ENCODE measurements at regions not wholly inside any gene's neighbourhood (a gene's known extent, or its start where the extent isn't known, plus 50 kb on each side); places are given as distances from the start of the nearest gene placed in this dataset.
A peak's percentile ranks its signal among the peaks of the same experiment; 100 is the strongest.

DNA sequence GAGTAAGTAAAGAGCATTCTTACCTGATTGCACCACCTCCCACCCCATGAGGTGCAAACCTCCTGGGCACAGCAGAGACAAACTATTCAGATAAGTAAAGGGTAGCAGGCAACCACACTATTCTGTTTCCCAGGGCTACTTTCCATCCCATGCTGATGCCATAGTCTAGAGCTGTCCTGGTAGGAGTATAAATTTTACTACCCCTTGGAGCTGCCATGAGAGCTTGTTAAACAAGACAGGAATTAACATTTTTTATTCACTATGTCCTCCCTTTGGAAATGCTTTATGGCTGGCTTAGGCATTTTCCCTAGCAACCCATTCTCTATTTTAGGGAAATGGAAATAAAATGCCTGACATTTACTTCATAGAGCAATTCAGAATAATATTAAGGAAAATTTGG lies 324.6 kb upstream of the USP25 start:
- no peak for ATAC-seq
- DNase-seq, result no peak
- intact Hi-C loops (cut with micrococcal nuclease), result no loop called here

- DNase-seq (no peak), ATAC-seq (no peak)
- intact Hi-C loops (cut with micrococcal nuclease), result no loop called here
Observed at GRCh38 chr21:15406791-15407190, 323.0 kb upstream of the USP25 start.

DNA sequence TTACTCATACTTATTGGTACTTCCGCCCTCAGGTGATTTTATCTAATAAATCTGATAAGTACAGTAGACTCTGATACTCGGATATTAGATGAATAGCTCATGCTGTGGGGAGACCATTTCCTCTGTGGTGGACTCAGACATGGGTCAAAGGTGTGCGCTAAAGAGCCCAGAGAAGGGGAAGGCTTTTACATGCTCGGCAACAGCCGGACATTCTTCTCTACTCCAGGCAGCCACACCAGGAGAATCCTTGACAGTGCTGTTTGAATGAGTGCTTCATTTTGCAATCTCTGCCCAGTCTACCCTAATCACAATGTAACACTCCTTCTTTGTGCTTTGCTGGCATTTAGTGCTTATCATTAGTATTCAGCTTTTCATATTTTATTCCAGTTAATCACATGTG lies 322.2 kb upstream of the USP25 start:
- DNase-seq, result no peak
- ATAC-seq, result no peak
- intact Hi-C loops (cut with micrococcal nuclease), result no loop called here

GRCh38 chr21:15408089-15408488 lies 321.7 kb upstream of the USP25 start:
- intact Hi-C loops (cut with micrococcal nuclease), result no loop called here
- ATAC-seq, result no peak
- DNase-seq, result no peak

GRCh38 chr21:15409031-15409430 lies 320.8 kb upstream of the USP25 start:
- intact Hi-C loops (cut with micrococcal nuclease), result no loop called here
- DNase-seq (no peak), ATAC-seq (no peak)

DNA sequence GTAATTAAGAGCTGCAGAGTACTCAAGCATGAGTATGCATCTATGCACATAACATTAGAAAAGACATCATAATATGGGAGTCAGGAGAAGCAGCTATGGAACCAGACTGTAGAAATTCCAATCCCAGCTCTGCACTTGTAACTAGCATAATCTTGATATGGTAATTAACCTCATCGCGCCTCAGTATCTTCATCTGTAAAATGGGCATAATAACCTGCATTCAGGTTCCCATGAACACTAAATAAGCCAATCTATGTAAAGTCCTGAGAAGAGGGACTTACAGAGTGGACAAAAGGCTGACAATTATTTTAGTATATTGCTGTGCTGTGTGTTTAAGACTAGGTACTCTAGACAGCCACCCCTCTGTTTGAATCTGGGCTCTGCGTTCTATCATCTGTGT lies 318.9 kb upstream of the USP25 start:
- intact Hi-C loops (cut with micrococcal nuclease), result no loop called here
- ATAC-seq (no peak), DNase-seq (no peak)

DNA sequence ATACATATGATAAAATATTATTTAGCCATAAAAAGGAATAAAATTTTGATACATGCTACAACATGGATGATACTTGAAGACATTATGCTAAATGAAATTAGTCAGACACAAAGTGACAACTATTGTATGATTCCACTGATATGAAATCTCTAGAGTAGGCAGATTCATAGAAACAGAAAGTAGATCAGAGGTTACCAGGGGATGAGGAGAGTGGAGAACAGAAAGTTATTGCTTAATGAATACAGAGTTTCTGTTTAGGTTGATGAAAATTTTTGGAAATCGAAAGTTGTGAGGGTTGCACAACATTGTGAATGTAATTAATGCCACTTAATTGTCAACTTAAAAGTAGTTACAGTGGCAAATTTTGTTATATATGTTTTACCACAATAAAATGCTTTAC lies 315.7 kb upstream of the USP25 start:
- DNase-seq (no peak), ATAC-seq (no peak)
- intact Hi-C loops (cut with micrococcal nuclease), result no loop called here

- DNase-seq (no peak), ATAC-seq (no peak)
- intact Hi-C loops (cut with micrococcal nuclease), result no loop called here
Observed at GRCh38 chr21:15415541-15416261, 314.1 kb upstream of the USP25 start.

- no peak for DNase-seq
- intact Hi-C loops (cut with micrococcal nuclease), result no loop called here
- no peak for ATAC-seq
Observed at GRCh38 chr21:15421441-15421881, 308.3 kb upstream of the USP25 start.

GRCh38 chr21:15421947-15422346 lies 307.8 kb upstream of the USP25 start:
- no peak for DNase-seq
- ATAC-seq, result no peak
- intact Hi-C loops (cut with micrococcal nuclease), result no loop called here

- DNase-seq, result no peak
- intact Hi-C loops (cut with micrococcal nuclease), result no loop called here
- ATAC-seq, result no peak
Observed at GRCh38 chr21:15422783-15423182, 307.0 kb upstream of the USP25 start.

DNA sequence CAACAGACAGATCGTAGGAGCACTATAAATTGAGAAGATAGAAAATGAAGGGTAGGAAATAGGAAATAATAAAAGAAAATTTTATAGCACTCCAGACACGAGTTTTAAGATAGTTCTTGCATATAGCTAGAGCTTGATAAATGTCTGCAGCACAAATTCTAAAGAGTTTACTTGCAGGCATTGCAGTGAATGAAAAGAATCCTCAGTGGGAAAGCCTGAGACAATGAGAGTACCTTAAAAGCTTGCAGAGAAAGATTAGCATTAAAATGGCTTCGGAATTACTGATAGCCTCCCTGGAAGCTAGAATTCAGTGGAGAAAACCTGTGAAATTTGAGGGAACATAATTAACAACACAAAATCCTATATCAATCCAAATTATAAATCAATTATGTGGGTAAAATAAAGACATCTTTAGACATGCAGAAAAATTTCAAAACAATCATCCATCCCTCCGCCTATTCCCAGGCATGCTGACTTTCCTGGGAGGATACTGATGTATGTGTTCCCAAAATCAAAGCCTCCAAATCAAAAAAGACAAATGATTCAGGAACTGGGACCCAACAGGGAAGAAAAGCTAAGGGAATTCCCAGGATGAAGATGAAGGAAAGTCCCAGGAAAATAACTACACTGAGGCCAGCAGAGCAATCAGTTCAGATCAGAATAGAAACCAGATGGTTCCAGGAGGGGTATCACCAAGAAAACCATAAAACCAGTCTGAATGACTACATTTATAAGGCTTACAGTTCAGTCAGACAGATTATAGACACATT lies 305.9 kb upstream of the USP25 start:
- ATAC-seq (no peak), DNase-seq (no peak)
- intact Hi-C loops (cut with micrococcal nuclease), result no loop called here

DNA sequence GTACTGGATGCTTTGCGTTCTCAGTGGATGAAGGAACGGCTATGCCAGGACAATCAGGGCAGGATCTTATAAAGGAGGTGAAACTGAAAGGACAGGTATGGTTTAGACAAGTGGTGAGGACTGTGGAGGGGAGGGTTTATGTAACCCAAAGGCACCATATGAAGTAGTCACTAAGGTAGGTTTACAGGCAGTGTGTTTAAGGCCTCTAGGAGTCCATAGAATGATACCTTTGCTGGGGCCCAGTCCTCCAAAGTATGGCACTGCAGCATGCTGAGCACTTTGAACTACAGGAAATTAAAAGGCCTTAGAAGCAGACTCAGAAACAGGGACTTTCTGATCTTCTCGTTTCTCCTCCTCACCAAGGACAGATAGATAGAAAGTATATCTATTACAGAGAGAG lies 304.7 kb upstream of the USP25 start:
- DNase-seq, result no peak
- intact Hi-C loops (cut with micrococcal nuclease), result no loop called here
- no peak for ATAC-seq

DNA sequence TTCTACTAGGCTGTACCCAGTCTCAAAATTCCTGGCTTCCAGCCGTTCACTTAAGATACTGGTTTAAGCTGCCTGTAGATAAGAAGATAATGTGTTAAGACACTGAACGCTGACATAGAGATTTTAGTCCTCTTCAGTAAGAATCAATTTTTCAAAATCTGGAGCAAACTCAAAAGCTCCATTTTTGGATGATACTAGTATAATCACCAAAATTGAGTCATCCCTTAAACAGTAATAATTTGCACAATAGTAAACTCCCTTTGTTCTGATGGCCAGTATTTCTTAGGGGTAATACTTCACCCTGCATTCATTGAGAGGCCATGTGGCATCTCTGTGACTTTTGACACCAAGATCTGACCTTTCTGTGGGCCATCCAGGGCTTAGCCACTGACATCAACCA lies 299.8 kb upstream of the USP25 start:
- intact Hi-C loops (cut with micrococcal nuclease), result no loop called here
- DNase-seq (no peak), ATAC-seq (no peak)

- peak; percentile 52 for ATAC-seq
- no peak for DNase-seq
- intact Hi-C loops (cut with micrococcal nuclease), result no loop called here
Observed at GRCh38 chr21:15430577-15430976, 299.2 kb upstream of the USP25 start.

DNA sequence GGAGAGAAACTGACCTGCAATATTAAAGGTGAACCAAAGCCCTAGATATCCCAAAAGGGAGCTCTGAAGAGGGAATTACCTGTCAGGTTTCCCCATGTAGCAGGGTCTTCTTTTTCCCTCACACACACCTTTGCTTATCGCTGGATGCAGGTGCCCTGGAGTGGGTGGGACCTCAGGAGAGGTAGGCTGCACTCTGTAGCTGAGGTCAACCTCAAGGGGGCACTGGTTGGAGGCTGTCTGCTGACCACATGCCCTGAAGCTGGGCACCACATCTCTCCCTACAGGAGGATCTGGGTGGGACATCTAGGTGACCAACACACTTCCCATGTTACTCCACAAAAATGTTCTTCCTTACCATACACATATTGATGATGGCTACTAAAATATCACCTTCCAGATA lies 298.7 kb upstream of the USP25 start:
- DNase-seq (no peak), ATAC-seq (no peak)
- intact Hi-C loops (cut with micrococcal nuclease), result no loop called here

DNA sequence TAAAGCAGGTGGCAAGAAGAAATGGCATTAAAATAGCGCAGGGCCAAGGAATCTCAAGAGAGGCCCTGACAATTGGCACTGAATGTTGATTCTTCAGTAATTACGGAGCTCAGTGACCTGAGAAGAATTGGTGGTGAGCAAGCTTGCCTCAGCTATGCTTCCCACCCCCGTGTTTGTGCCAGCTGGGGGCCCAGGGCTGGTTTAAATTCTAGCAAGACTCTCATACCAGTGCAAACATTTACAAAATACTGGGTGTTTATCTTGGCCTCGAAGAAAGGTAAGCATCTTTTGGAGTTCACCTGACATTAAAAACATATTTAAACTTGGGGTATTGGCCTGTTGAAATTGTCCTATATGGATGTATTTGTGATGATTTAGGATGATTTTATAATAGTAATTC lies 296.7 kb upstream of the USP25 start:
- intact Hi-C loops (cut with micrococcal nuclease), result no loop called here
- ATAC-seq, result no peak

GRCh38 chr21:15434163-15434905 lies 295.4 kb upstream of the USP25 start:
- ATAC-seq, result no peak
- intact Hi-C loops (cut with micrococcal nuclease), result no loop called here
- DNase-seq, result no peak

More for the DNA sequence above, 296.7 kb upstream of the USP25 start:
- DNase-seq, result no peak

GRCh38 chr21:15436031-15436430 lies 293.8 kb upstream of the USP25 start:
- intact Hi-C loops (cut with micrococcal nuclease), result no loop called here
- DNase-seq (no peak), ATAC-seq (no peak)

DNA sequence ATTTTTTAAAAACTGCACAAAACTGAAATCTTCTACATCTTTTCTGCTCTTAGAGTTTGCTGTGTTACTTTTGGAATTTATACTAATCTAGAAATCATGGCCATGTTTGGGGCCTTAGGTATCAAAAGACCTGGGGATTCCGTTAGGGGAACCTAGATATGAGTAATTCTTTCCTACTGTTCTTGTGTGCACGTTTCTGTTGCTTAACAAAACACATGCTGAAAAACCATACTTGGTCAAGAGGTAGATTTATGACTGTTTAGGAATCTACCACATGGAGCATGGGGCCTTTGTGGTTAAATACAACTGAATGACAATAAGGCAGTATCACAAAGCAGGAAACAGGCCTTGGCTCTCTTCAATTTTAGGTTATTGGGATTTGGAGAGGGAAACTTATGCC lies 291.9 kb upstream of the USP25 start:
- intact Hi-C loops (cut with micrococcal nuclease), result no loop called here
- ATAC-seq (no peak), DNase-seq (no peak)

All from left ventricle myocardium superior (tissue), 1 donor.